GM10266 (cell line): ENCODE measurements at regions not wholly inside any gene's neighbourhood (a gene's known extent, or its start where the extent isn't known, plus 50 kb on each side); places are given as distances from the start of the nearest gene placed in this dataset.

ENCODE experiments used
- DNase-seq: peaks from one replicate; pipeline ENCODE4 v3.0.0; 2012; ENCODE audit errors: extremely low spot score
- TF ChIP-seq, protein P1 (sequence below): IDR thresholded peaks from 2 replicates; pipeline ENCODE4 v1.5.1; 2012; ENCODE audit warnings: mild to moderate bottlenecking, low read depth; ENCODE audit not compliant: control insufficient read depth, insufficient read depth; ENCODE audit errors: missing control alignments

DNA sequence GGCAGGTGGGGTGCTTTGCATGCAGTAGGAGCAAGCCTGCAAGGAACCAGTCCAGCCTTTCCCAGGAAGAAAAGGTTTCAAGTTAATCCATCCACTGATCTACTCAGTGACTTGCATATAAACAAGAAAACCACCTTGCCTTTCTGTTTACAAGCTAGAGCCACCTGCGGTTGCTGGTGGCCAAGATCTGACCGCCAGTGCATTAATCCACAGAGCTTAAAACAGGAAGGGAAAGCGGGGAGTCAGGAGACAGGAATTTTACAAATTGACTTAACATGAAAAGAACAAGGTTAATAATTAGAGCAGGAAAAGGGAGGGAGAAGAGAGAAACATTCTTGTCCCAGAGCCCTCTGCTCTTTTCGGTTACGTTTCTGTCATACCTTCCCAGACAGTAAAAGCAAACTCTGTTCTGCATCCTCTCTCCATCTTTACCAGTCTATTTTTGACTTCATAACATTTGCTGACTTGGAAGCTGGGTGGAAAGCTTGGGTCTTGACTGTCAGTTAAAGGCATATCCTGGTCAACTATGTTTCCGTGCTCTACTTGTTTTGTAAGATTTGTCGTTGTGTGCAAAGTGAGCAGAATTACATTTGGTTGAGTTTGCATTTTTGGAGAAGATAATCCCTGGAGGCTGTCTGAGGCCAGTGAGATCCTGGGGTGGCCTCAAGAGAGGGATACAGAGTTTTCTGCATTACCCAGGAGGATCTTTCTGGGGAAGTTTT is 760.6 kb downstream of the EFNB2 start:
- no peak for DNase-seq
- TF ChIP-seq, protein P1, sequence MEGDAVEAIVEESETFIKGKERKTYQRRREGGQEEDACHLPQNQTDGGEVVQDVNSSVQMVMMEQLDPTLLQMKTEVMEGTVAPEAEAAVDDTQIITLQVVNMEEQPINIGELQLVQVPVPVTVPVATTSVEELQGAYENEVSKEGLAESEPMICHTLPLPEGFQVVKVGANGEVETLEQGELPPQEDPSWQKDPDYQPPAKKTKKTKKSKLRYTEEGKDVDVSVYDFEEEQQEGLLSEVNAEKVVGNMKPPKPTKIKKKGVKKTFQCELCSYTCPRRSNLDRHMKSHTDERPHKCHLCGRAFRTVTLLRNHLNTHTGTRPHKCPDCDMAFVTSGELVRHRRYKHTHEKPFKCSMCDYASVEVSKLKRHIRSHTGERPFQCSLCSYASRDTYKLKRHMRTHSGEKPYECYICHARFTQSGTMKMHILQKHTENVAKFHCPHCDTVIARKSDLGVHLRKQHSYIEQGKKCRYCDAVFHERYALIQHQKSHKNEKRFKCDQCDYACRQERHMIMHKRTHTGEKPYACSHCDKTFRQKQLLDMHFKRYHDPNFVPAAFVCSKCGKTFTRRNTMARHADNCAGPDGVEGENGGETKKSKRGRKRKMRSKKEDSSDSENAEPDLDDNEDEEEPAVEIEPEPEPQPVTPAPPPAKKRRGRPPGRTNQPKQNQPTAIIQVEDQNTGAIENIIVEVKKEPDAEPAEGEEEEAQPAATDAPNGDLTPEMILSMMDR = no peak

DNA sequence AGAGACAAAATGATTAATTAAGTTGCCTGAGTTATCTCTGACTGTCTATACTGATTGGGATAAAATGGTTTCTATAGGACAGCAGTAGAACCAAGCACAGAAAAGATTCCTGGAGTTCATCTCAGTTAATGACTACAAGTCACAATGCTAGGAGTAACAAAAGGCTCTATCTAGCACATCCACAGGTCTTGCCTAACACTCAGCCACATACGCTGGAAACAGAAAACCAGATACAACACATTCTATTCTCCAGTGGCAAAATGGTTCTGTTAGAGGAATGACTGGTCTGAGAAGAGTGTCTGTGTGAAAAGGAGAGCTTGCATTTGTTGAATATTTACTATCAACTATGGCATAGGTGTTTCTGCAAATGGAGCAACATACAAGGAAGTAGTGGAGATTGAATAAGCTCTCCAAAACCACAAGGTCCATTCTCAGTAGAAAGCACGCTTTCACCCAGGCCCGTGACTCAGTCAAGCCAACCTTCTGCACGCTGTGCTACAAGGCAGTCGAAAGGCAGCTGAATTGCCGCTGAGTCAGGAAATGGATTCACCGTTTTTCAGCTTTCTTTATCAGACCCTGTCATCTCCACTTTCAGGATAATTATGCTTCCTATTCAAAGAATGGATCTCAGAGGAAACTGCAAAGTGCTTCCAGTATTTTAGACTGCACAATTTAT is 761.5 kb downstream of the EFNB2 start:
- no peak for DNase-seq
- TF ChIP-seq, protein P1 = no peak

DNA sequence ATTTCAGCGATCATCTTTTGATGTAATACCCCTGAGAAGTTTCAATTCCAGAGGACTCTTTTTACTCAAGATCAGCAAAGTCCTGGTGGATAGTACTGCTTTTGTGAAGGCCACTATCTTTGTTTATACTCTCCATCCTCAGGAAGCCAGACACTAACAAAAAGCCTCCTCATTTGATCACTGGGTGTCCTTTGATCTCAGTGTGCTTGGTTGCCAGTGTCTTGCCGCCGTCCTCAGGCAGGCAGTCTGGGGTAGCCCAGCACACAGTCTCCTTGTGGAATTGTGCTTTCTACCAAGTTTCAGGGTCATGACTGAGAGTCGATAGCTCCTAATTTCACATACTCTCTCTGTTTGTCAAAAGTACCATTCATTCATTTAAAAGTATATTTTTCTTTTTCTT is 762.2 kb downstream of the EFNB2 start:
- TF ChIP-seq, protein P1 = no peak
- no peak for DNase-seq

DNA sequence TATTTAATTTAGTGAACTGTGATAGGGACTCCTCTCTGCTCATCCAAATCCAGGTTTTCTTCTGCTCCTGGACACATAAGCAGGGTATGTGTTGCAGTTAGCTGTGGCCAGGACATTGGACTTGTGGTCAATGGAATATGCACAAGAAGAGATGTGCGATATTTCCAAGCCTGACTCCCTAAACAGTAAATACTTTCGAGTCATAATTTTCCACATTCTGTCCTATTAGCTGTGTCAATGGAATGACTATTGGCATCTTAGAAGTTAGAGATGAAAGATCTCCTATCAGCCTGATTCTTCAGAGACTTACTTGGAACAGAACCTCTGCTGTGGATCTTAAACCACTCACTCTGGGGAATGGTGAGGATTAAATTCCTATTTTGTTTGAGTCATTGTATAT is 771.0 kb downstream of the EFNB2 start:
- TF ChIP-seq, protein P1 = no peak
- DNase-seq = no peak

DNA sequence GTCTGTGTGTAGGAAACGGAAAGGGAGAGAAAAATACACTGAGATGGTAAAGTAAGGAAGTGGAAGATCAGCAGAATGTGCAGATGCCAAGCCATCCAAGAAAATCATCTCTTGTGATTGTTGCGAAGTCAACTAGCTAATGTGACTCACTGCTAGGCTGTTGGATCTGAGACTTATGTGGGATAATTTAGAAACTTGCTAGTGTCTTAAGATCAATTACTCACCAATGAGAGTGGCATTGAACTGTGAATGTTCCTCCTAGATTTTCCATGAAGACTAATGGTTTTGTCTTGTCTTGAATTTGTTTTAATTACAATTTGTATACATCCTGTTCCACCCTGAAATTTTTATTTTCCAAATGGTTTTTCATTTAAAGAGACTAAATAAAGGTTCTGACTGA is 771.6 kb downstream of the EFNB2 start:
- no peak for DNase-seq
- TF ChIP-seq, protein P1 = no peak

DNA sequence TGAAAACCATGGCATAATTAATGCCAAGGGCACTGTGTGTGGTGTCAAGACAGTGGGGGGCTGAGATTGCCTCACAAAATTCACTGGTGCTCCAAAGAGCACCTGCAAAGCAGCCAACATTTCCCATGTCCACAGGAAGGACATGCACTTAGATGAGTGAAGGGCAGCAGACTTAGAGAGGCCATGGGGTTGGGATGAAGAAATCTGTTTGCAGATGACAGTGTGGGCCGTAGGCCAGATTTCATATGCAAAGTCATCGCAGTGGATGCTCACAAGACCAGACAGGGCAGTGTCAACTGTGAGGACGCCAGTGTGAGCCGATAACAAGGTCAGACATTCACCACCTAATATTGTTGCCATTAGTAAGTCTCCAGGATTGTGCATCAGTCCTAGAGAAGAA is 773.4 kb downstream of the EFNB2 start:
- DNase-seq = no peak
- TF ChIP-seq, protein P1 = no peak
